Cardiac muscle cell (in vitro differentiated cells and primary cell): ENCODE measurements at regions not wholly inside any gene's neighbourhood (a gene's known extent, or its start where the extent isn't known, plus 50 kb on each side); places are given as distances from the start of the nearest gene placed in this dataset.

ENCODE experiments used
- DNase-seq, 2 donors: peaks; one replicate each; pipeline versions ENCODE4 v3.0.0 to v3.0.0-alpha.2; 2010 to 2017; ENCODE audit warnings: low read depth in 1 of 2, low spot score in 1 of 2
- H3K27ac ChIP-seq: fragments of 200-600 bp; sonication (generic); 2 replicates; pipeline ENCODE4 v1.5.1; 2016
- H3K27me3 ChIP-seq: fragments of 200-600 bp; sonication (generic); 2 replicates; pipeline ENCODE4 v1.6.0; 2016; ENCODE audit warnings: control low read depth
- H3K36me3 ChIP-seq: fragments of 200-600 bp; sonication (generic); 2 replicates; pipeline ENCODE4 v1.5.1; 2016; ENCODE audit warnings: control low read depth
- H3K4me1 ChIP-seq: fragments of 200-600 bp; sonication (generic); 2 replicates; pipeline ENCODE4 v1.8.1; 2017; ENCODE audit warnings: low read depth, mild to moderate bottlenecking, mixed run types
- H3K4me3 ChIP-seq: fragments of 200-600 bp; sonication (generic); 2 replicates; pipeline ENCODE4 v1.5.1; 2016; ENCODE audit warnings: mild to moderate bottlenecking
- H3K9me3 ChIP-seq: fragments of 200-600 bp; sonication (generic); 2 replicates; pipeline ENCODE4 v1.5.1; 2017; ENCODE audit warnings: low read depth, mild to moderate bottlenecking, control low read depth
- TF ChIP-seq, protein P1 (sequence below): IDR thresholded peaks from 2 replicates; pipeline ENCODE4 v1.5.1; 2012; ENCODE audit warnings: low read depth, mild to moderate bottlenecking, low read length

DNA sequence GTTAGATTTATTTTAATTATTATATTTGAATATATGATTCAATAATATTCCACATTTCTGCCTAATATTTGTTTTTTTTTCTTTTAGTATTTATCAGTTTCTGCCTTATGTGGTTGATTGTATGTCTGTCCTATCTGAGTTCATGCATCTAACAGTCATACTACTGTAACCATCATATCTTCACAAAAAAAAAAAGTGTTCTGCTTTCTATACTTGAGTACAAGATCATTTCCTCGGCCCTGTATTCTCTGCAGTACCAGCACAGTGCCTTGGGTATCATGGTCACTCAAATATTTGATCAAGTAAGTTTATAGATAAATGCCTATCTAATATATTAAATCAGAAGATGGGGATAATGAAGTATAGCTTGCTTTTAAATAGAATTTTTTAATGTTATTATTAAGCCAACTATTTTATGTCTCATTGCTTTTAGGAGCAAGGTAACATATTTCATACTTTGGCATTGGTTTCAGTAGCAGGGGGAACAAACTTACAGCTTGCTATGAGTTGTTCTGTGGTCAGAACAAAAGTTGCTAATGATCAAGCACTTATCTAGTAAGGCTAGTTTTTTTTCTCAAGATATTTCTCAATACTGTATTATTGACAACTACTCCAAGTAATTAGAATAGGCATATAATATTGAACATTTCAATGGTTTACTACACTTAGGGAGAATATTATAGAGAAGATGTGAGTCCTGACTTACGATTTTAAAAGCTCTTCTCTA is 290.5 kb upstream of the FBXO33 start:
- no peak for DNase-seq
- Histone ChIP-seq H3K27me3 (no peaks in the 10 kb centered on the region), H3K9me3 (no peaks in the 10 kb centered on the region)

DNA sequence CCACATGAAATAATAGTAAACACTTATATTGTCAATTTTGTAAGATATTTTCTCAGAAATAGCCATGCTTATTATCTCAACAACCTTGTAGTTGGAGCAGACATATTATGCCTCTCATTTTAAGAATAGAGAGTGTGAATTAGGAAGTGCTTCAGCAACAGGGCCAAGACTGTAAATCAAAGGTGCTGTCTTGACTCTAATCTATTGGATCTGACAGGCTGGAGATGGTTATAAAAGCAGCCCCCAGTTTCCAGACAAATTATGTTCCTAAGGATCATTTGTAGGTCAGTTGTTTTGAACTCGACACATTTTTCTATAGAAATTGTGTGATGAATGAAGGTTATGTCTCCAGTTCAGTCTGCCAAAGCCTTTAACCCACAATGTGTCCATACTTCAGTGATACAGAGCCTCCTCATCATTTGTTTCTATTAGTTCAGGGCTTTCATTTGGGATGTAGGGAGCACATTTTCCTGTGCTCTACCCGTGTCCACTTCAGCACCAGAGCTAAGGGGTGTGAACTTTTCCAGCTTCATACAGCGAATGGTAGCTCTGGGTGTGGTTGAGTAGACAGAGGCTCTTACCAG is 284.8 kb upstream of the FBXO33 start:
- Histone ChIP-seq H3K4me3 (no peak overlapping the region), H3K27ac (no peak overlapping the region), H3K27me3 (no peaks in the 10 kb centered on the region), H3K36me3 (no peaks in the 10 kb centered on the region), H3K4me1 (no peaks in the 10 kb centered on the region), H3K9me3 (no peaks in the 10 kb centered on the region)
- DNase-seq: no peak
- TF ChIP-seq, protein P1, sequence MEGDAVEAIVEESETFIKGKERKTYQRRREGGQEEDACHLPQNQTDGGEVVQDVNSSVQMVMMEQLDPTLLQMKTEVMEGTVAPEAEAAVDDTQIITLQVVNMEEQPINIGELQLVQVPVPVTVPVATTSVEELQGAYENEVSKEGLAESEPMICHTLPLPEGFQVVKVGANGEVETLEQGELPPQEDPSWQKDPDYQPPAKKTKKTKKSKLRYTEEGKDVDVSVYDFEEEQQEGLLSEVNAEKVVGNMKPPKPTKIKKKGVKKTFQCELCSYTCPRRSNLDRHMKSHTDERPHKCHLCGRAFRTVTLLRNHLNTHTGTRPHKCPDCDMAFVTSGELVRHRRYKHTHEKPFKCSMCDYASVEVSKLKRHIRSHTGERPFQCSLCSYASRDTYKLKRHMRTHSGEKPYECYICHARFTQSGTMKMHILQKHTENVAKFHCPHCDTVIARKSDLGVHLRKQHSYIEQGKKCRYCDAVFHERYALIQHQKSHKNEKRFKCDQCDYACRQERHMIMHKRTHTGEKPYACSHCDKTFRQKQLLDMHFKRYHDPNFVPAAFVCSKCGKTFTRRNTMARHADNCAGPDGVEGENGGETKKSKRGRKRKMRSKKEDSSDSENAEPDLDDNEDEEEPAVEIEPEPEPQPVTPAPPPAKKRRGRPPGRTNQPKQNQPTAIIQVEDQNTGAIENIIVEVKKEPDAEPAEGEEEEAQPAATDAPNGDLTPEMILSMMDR: no peak

More for the DNA sequence above, 290.5 kb upstream of the FBXO33 start:
- Histone ChIP-seq H3K4me1 (no peaks in the 10 kb centered on the region), H3K4me3 (no peak overlapping the region), H3K36me3 (no peaks in the 10 kb centered on the region), H3K27ac (no peak overlapping the region)
- TF ChIP-seq, protein P1: no peak

DNA sequence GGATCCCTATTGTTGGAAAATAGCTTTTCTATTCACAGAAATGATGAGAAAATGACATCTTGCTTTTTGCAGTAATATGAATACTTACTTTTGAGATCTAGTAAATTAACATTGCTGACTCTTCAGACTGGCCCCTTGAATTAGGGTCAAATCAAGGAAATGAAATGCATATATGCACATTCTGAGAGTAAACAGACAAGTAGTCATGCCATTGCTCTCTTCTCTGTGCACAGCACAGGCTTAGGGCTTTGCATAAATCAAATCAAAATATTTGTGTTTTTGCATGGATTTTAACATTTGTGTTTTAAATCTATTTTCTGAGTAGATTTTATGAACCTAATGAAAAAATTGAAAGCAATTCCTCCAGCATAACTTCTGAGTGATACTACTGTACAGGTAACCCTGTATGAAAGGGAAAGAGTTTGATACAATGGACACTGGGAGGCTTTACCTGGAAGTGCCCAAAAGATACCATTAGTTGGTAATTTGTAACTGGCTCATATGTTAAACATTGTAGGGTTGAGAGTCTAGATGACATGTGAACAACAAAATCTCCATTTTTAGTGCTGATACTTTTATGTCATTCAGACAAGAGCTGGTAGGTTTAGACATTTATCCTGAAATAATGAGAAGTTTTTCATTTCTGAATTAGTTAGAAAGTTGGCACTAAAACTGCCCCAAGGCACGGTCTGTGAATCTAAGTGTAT is 280.2 kb upstream of the FBXO33 start:
- H3K4me3 ChIP-seq: no peak overlapping the region
- no peaks in the 10 kb centered on the region for H3K27me3 ChIP-seq
- H3K27ac ChIP-seq: no peak overlapping the region
- no peak for DNase-seq
- no peaks in the 10 kb centered on the region for H3K9me3 ChIP-seq
- TF ChIP-seq, protein P1: no peak
- H3K36me3 ChIP-seq: no peaks in the 10 kb centered on the region
- no peaks in the 10 kb centered on the region for H3K4me1 ChIP-seq

DNA sequence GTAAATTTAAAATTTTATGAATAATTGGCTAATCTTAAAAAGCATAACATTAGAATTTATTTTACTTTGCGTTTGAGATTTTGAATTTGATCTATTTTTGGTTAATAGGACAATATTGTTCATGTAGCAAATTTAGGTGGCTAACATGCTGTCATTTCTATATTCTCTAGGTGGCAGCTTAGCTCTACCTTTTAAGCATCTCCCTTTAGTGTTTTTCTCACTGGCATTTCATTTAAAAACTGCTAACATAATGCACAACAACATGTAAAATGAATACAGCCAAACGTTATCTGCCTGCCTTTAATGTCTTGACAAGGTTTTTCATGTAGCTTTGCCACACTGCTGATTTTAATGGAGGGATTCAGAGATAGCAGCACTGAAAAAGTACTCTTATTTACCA is 272.4 kb upstream of the FBXO33 start:
- Histone ChIP-seq H3K4me1 (no peaks in the 10 kb centered on the region), H3K27ac (no peak overlapping the region), H3K9me3 (no peaks in the 10 kb centered on the region), H3K36me3 (no peaks in the 10 kb centered on the region), H3K27me3 (no peaks in the 10 kb centered on the region), H3K4me3 (no peak overlapping the region)
- TF ChIP-seq, protein P1: no peak
- DNase-seq: no peak

DNA sequence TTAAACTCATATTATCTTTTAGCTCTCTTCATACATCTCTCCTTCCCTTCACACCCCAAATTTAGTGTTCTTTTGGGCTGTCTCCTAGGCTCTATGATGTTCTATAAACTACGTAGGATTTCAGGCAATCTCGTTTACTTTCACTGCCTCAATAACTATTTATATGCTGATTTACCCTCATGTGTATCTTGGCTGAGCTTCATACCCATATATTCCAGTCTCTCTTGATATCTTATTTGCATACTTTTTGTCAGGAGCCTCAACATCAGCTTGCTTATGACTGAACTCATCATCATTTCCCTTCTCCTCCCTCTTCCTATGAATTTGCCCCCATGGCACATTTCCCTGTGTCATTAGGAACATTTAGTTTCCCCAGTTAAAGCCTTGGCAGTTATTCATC is 262.1 kb upstream of the FBXO33 start:
- H3K4me3 ChIP-seq: no peak overlapping the region
- H3K9me3 ChIP-seq: no peaks in the 10 kb centered on the region
- no peak for DNase-seq
- H3K4me1 ChIP-seq: no peaks in the 10 kb centered on the region
- H3K27me3 ChIP-seq: no peaks in the 10 kb centered on the region
- no peak overlapping the region for H3K27ac ChIP-seq
- TF ChIP-seq, protein P1: no peak
- H3K36me3 ChIP-seq: no peaks in the 10 kb centered on the region
